ENCODE measurements at regions not wholly inside any gene's neighbourhood (a gene's known extent, or its start where the extent isn't known, plus 50 kb on each side); places are given as distances from the start of the nearest gene placed in this dataset.

GRCh38 chr21:24265987-24266386 lies 1341.3 kb downstream of the MRPL39 start:
- TF ChIP-seq CTCF (IDR thresholded peaks at IDR 0.05): no peak
- no peak for TF ChIP-seq POLR2A (IDR thresholded peaks at IDR 0.05)

Measured in body of pancreas (tissue), 4 donors.